IPS-NIHi11 (cell line): ENCODE measurements at regions not wholly inside any gene's neighbourhood (a gene's known extent, or its start where the extent isn't known, plus 50 kb on each side); places are given as distances from the start of the nearest gene placed in this dataset.

Experiments
- DNase-seq: peaks from one replicate; pipeline ENCODE4 v3.0.0; 2012; ENCODE audit warnings: mixed read lengths, low spot score

DNA sequence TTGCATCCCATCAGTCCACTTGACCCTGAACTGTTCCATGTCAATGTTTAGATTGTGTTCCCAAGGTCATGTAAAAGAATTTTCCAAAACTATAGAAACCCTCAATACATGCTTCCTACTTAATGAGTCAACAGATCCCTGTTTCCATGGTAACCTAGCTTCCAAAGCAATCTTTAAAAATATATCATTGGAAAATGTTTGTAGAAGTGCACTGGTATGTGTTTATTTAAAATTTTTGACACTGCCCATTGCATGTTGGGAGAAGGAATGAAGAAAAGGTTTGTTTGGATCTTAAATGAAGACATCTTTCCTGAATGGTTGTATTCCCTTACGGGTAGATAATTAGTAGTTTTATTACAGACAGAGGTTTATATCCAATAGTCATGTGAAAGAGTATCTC is 345.3 kb downstream of the GABRG1 start:
- DNase-seq, result no peak

- DNase-seq, result no peak
These were observed 347.7 kb downstream of the GABRG1 start for GRCh38 chr4:45776146-45776545.

GRCh38 chr4:45770958-45771357 is 352.9 kb downstream of the GABRG1 start:
- DNase-seq, result no peak

DNA sequence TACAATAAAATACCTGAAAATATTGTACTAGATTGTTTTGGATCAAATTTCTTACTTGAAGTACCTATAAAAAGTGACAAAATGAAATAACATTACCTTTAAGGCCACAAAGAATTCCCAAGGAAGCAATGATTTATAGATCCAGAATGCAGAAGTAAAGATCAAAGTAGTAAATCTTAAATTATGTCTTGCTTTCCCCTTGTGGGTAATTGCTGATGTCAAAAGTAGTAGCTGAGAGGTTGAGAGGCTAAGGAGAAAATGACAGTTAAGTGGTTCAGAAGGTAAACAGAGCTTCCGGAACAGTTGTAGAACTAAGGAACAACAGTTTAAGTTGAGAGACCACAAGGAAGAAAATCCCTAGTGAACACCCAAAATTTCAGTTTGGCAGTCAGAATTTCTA is 358.3 kb downstream of the GABRG1 start:
- no peak for DNase-seq

DNA sequence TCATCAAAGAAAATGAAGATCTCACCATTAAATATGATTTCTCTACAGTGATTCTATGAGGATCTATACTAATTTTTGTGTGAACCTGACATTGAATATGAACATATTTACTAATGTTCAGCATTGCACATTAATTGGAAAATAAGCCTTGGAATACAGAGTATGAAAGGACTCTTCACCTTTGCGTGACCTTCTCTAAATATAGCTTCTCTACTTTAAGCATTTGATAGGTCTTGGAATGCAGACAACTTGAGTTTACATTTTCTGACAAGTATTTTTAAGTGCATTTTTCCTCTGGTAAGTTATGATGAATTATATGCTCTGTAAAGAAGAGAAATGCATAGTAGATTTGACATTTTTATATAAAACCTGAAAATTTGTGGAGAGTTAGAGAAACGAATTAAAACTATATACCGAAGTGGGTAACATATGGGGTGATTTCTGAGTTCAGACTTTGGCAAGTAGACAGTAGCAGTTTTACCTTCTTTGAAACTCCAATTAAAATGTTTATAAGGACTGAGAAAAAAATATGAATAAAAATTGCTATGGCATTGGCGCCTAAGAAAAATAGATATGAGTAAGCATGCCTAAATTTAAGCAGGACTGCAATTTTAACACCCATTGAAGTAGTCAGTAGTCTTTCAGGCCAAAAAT is 371.9 kb downstream of the GABRG1 start:
- DNase-seq, result no peak

DNA sequence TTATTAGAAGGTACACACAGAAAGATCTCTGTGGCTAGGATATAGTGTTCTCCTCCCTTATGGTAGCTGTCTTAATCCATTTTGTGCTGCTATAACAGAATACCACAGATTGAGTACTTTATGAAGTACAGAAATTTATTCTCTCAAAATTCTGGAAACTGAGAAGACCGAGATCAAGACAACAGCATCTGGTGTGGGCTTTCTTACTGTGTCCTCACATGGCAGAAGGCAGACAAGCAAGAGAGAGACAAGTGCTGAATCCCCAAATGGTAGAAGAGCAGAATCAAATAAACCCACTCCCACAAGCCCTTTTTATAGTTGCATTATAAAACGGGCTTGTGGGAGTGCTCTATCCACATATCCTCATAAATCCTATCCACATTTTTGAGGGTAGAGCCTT is 373.1 kb downstream of the GABRG1 start:
- no peak for DNase-seq

- DNase-seq, result no peak
These were observed 378.1 kb downstream of the GABRG1 start for GRCh38 chr4:45745741-45746140.

- peak; percentile 5 for DNase-seq
These were observed 382.0 kb downstream of the GABRG1 start for GRCh38 chr4:45741897-45742296.

DNA sequence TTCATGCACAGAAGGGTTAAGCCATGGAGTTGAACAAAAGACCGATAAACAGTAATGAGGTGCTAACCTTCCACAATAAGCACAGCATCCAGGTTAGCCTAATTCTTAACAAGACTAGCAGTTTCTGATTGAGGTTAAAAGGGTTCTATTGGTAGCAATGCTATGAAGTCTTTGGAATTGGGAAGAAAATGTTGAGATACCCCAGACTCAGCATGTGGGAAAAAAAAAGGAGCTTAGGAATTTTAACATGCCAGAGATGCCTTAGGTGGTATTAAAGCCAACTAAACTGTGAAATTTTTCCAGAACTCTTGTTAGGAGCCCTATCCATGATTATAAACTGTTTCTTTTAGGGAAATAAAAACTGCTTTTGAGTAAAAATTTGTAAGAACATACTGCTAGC is 391.7 kb downstream of the GABRG1 start:
- no peak for DNase-seq

DNA sequence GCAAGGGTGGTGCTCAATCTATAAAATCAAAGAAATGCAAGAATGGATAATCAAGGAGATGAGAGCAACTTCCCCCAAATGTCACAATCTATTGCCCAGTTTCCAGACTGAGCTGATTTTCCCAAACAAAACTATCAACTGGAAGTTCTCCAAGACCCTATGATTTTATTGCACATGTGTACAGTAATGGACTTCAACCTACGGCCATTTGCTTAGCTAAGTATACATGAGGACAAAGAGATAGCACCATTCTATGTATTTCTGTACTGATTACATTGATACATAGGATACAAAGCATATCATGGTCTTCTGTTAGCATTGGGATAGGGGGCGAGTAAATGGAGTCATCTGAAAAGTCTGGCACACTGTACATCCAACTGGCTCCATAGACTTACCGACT is 407.8 kb downstream of the GABRG1 start:
- DNase-seq, result no peak

DNA sequence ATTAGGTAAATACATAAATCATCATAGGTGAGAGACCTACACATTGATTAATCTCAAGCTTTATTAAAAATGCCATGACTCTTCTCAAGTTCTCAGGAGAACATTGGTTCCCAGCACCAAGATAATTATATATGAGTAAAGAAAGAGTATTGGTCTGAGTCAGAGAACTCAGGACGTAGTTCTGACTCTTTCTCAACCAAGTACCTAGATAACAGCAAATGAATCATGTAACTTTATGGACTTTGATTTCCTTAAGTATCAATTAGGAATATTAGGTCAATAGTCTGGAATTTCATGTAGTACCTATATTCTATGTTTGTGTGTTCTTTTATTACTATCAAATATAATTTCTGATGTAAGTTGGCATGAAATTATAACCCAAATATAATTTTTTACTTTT is 409.9 kb downstream of the GABRG1 start:
- no peak for DNase-seq

GRCh38 chr4:45701621-45702020 is 422.2 kb downstream of the GABRG1 start:
- no peak for DNase-seq

DNA sequence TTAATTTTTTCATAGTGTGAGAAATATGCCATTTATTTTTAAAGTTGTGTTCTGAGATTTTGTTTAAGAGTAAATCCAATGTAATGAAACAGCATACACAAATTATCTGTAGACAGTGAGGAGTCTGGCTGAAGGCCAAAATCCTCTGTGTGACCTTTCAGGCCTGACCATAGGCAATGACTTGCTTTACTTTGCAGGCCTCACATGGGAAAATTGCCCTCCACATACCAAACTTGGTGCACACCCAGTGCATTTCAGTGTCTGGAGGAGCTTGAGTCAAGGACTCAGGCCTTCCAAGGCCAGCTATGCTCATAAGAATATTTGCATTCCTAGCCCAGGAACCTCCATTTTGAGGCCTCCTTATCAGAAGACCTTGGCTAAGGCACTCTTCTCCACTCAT is 430.1 kb downstream of the GABRG1 start:
- DNase-seq, result peak; percentile 5

DNA sequence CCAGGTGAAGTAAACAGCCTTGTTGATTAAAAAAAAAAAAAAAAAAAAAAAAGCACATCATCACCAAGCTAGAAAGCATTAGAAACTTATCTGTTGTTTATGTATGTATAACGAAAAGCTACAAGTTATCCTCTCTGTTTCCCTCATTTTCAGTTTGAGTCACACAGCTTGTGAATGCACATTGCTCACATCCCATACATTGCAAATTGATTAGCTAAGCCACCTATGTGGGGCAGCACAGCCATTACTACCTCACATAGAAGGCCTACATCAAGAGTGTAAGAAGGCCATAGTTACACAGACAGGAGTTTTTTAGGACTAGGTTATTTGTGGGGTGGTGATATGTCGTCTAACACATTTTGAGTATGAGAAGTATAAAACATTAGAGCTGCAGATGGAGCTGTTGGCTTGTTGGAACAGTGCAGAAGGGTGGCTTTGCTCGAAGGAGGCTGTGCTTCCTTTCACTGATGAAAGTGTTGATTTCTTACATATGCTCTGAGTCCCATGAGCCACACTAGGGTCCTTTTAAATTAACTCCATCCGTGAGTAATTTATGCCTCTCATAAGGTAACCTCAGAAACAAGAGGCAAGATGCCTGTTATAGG is 431.6 kb downstream of the GABRG1 start:
- no peak for DNase-seq

DNA sequence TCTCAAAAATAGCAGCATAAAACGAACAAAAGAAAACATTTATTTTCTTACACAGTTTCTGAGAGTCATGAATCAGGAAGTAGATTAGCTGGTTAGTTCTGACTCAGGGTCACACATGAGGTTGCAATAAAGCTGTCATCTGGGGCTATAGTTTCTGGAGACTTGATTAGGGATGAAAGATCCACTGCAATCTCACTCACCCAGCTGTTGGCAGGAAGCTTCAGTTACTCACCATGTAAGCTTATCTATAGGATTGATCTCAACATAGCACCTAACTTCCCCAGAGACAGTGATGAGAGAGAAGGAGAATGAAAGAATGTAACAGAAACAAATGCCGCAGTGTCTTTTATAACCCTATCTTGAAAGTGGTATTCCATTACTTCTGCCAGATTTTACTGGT is 435.5 kb downstream of the GABRG1 start:
- DNase-seq, result no peak

- no peak for DNase-seq
These were observed 444.4 kb downstream of the GABRG1 start for GRCh38 chr4:45679411-45679810.

GRCh38 chr4:45668128-45668527 is 455.7 kb downstream of the GABRG1 start:
- no peak for DNase-seq

DNA sequence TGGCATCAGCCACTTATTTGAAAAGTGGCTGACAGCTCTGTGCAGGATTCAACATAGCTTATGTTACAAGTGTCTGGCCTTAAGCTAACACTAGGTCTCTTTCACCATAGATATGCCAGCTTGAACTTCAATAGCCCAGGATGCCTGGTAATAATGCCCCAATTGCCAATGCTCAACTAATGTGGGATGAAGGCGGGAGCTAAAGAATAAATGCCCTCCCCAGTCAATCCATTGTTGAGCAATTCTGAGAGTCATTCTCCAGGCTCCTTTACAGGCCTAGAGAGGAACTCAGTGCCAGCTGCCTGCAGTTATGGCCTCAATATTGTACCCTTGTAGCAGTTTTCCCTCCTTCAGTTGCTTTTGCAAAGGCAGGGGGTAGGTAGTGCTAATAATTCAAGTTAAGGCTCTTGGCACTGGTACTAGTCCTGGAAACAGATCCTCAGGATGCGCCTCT is 460.2 kb downstream of the GABRG1 start:
- DNase-seq, result no peak

DNA sequence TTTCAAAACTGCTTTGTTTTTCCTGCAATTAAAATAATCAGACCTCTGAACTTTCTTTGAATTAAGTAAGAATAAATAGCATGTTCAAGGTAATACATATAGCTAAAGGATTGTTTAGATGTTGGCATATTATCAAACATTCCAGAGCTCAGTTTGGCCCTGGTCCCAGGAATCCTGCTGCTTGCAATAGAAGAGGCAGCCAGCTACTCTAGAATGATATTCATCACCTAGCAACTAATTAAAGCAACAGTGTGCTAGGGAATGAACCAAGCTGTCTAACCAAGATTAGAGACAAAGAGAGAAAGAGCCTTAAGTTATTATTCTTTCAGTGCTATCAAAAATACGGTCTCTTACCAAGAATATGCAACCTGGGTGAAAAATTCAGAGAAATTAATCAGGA is 460.9 kb downstream of the GABRG1 start:
- peak; percentile 32 for DNase-seq

DNA sequence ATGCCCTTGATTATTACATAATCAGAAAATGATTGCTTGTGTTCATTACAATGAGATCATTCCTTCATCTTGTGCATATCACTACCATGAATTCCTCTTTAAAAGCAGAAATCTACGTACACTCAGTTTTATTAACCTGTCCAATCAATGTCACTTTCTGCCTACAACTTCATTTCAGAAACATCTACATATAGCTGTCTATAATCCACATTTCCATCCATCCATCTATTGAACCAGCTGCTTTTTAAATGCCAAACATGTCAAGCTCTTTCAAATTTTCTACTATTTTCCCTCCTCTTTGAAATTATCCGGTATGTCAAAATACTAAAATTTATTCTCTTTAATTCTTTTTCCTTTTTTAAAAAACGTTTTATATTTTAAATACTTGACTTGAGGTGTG is 462.0 kb downstream of the GABRG1 start:
- no peak for DNase-seq

- DNase-seq, result no peak
These were observed 473.3 kb downstream of the GABRG1 start for GRCh38 chr4:45650545-45650944.

- DNase-seq, result no peak
These were observed 475.0 kb downstream of the GABRG1 start for GRCh38 chr4:45648846-45649245.

- no peak for DNase-seq
These were observed 476.0 kb downstream of the GABRG1 start for GRCh38 chr4:45647823-45648222.
